GM18505 (cell line): ENCODE measurements at regions not wholly inside any gene's neighbourhood (a gene's known extent, or its start where the extent isn't known, plus 50 kb on each side); places are given as distances from the start of the nearest gene placed in this dataset.
"Not testable (repeated sequence)": the region's sequence is repeated elsewhere in the genome, so short reads cannot be mapped to it uniquely, and the experiment has no call there.

Experiments used
- ATAC-seq: cut with Tn5 transposase; IDR thresholded peaks from one replicate; pipeline ENCODE4 v1.9.1; 2021; ENCODE audit not compliant: unreplicated experiment
- POLR2A ChIP-seq: IDR thresholded peaks from 4 replicates; pipeline ENCODE4 v1.6.1; 2011; ENCODE audit warnings: borderline replicate concordance; ENCODE audit not compliant: insufficient read depth, insufficient read length; ENCODE audit errors: extremely low read depth

DNA sequence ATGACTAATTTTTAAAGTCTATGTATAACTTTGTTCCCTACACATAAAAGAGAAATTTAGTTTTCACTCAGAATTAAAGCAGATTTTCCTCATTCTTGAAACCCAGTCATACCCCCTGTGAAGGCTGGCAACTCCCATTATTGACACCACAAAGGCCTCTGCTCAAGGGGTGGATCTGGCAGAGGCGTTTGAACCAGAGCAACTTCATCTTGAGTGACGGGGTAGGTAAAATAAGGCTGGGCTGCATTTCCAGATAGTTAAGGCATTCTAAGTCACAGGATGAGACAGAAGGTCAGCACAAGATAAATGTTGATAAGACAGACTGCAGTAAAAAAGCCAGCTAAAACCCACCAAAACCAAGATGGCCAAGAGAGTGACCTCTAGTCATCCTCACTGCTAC, 177.2 kb upstream of the OR13F1 start:
- no peak for TF ChIP-seq POLR2A
- ATAC-seq: no peak

DNA sequence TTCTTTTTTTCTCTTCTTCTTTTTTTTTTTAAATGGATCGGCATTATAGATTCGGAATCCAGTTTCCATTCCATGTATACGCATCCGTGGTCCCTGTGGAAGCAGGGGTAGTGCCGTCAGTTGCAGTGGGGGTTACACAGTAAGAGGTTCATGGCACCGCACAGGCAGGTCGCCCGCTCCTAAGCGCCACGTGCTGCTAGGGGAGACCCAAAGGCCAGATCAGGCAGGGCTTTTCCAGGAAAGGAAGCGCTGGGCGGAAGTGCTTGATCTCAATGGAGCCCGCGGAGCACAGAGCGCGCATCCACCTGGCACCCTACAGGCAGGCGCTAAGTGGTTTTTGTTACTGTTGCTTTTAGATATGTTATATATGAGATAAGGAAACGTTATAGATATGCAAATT, 174.8 kb upstream of the OR13F1 start:
- ATAC-seq: no peak
- TF ChIP-seq POLR2A: no peak

GRCh38 chr9:104330841-104331240, 173.2 kb upstream of the OR13F1 start:
- ATAC-seq: no peak
- no peak for TF ChIP-seq POLR2A

DNA sequence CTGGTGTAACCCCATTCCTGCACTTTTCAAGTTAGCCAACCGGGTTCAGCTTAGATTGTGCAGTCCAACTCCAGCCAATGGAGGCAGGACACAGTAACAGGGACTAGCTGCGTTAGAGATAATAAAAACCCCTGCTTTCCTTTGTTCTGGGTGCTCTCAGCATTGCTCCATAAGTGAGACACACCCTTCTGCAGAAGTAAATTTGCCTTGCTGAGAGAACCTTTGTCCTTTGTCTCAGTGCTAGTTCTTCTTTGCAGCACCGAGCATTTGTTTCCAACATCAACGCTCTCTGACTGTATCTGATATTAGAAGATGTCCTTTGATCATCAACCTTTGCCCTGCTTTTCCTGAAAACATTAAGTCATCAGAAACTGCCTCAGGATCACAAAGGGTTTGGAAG, 169.5 kb upstream of the OR13F1 start:
- no peak for TF ChIP-seq POLR2A
- ATAC-seq: no peak

GRCh38 chr9:104339692-104340091, 164.4 kb upstream of the OR13F1 start:
- no peak for ATAC-seq

GRCh38 chr9:104342552-104342951, 161.5 kb upstream of the OR13F1 start:
- ATAC-seq: no peak
- TF ChIP-seq POLR2A: no peak

More at GRCh38 chr9:104339692-104340091, 164.4 kb upstream of the OR13F1 start:
- TF ChIP-seq POLR2A: no peak

DNA sequence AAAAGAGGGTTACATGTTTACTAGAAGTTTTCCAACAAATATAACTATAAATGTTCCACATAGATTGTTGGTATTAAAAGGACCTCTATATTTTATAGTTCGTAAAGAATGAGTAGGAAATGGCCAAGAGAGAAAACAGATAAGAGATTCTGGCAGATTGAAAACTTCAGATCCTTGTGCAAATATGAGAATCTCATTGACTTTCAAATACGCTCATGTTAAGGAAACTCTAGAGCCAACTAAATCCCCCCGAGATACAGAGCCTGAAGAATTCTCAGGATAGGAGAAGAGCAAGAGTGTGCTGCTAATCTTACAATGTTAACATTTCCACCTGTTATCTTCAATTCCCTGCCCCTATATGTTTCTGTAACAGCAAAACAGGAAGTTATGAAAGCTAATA, 159.0 kb upstream of the OR13F1 start:
- no peak for TF ChIP-seq POLR2A
- no peak for ATAC-seq

DNA sequence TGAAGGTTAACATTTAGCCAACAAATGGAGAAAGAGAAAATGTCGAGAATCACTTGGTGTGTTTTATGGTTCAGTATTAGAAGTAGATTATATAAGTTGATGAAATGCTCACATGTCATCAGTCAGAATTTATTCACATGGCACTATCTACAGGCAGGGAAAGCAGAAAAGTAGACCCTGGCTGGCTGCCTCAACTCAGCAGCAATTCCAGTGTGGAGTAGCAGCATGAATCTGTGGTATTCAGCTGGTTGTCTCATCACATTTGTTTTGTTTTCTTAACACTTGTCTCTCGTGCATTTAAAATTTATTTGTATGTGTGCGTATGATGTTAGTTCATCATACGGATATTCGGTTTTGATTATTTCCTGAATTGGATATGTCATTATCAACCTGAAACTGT, 153.5 kb upstream of the OR13F1 start:
- ATAC-seq: no peak
- TF ChIP-seq POLR2A: no peak

- no peak for ATAC-seq
- TF ChIP-seq POLR2A: no peak
Measured at GRCh38 chr9:104351726-104352125, 152.3 kb upstream of the OR13F1 start.

DNA sequence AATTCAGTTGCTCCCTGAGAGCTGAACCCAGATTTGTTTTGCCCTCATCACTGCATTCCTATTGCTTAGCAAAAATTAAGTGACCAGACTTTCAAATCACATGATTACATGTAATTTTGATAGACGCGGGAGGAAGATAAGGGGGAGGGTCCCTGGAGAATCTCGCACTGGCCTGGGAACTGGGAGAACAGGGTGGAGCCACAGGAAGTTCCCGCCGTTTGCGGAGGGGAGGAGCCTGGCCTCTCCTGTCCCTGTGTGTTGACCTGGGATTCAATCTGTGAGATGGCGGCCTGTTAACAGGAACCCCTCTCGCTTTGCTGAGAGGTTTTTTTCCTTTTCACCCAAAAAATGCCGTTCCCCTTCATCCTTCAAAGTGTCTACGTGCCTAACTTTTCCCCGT, 142.9 kb upstream of the OR13F1 start:
- no peak for TF ChIP-seq POLR2A
- ATAC-seq: no peak

GRCh38 chr9:104362912-104363472, 141.1 kb upstream of the OR13F1 start:
- no peak for TF ChIP-seq POLR2A
- ATAC-seq: no peak

GRCh38 chr9:104367507-104367906, 136.6 kb upstream of the OR13F1 start:
- no peak for TF ChIP-seq POLR2A
- ATAC-seq: no peak

GRCh38 chr9:104368318-104368717, 135.7 kb upstream of the OR13F1 start:
- not testable (repeated sequence) for ATAC-seq

- TF ChIP-seq POLR2A: no peak
- ATAC-seq: no peak
Measured at GRCh38 chr9:104374711-104375110, 129.4 kb upstream of the OR13F1 start.

GRCh38 chr9:104386013-104386412, 118.0 kb upstream of the OR13F1 start:
- ATAC-seq: no peak
- no peak for TF ChIP-seq POLR2A
